GM21526 (cell line): ENCODE measurements at regions not wholly inside any gene's neighbourhood (a gene's known extent, or its start where the extent isn't known, plus 50 kb on each side); places are given as distances from the start of the nearest gene placed in this dataset.

Experiments used
- ATAC-seq: cut with Tn5 transposase; IDR thresholded peaks from one replicate; pipeline ENCODE4 v1.9.1; 2021; ENCODE audit warnings: moderate library complexity; ENCODE audit not compliant: unreplicated experiment, low FRiP score

- ATAC-seq: no peak
Observed at GRCh38 chr2:57937456-57937855, 109.2 kb upstream of the VRK2 start.

GRCh38 chr2:57941816-57942215, 104.8 kb upstream of the VRK2 start:
- no peak for ATAC-seq

GRCh38 chr2:57943315-57943714, 103.3 kb upstream of the VRK2 start:
- no peak for ATAC-seq

GRCh38 chr2:57947398-57947797, 99.2 kb upstream of the VRK2 start:
- no peak for ATAC-seq

- no peak for ATAC-seq
Observed at GRCh38 chr2:57954020-57954419, 92.6 kb upstream of the VRK2 start.

- no peak for ATAC-seq
Observed at GRCh38 chr2:57957238-57957637, 89.4 kb upstream of the VRK2 start.

- ATAC-seq: no peak
Observed at GRCh38 chr2:57959390-57959789, 87.2 kb upstream of the VRK2 start.

GRCh38 chr2:57962861-57963260, 83.7 kb upstream of the VRK2 start:
- no peak for ATAC-seq

GRCh38 chr2:57965219-57965618, 81.4 kb upstream of the VRK2 start:
- no peak for ATAC-seq

GRCh38 chr2:57965961-57966360, 80.6 kb upstream of the VRK2 start:
- no peak for ATAC-seq

- ATAC-seq: peak; percentile 74
Observed at GRCh38 chr2:57973621-57974186, 72.9 kb upstream of the VRK2 start.

GRCh38 chr2:57979158-57979557, 67.4 kb upstream of the VRK2 start:
- ATAC-seq: no peak

GRCh38 chr2:57981083-57981768, 65.4 kb upstream of the VRK2 start:
- ATAC-seq: no peak

GRCh38 chr2:57987835-57988573, 58.6 kb upstream of the VRK2 start:
- no peak for ATAC-seq

GRCh38 chr2:57990118-57990725, 56.4 kb upstream of the VRK2 start:
- ATAC-seq: no peak
